Head of caudate nucleus (tissue), 42 donors: ENCODE measurements at regions not wholly inside any gene's neighbourhood (a gene's known extent, or its start where the extent isn't known, plus 50 kb on each side); places are given as distances from the start of the nearest gene placed in this dataset.

Experiments used
- DNase-seq, 42 donors: peaks; one replicate each; pipeline versions ENCODE4 v3.0.0 to v3.0.0-alpha.2; 2020 to 2021; ENCODE audit warnings: mixed read lengths in 7 of 42
- intact Hi-C: fragments of 100-400 bp; cut with DNase I; formaldehyde crosslinking; loops from one replicate; pipeline ENCODE4 v1.15.0; 2022

GRCh38 chr17:21512307-21513011, 136.3 kb downstream of the KCNJ12 start:
- intact Hi-C loops = loop anchor here (5.0 kb wide), 1 partner anchor 230 kb away; the partner anchor contains the start of gene MAP2K3

GRCh38 chr17:21513012-21513570, 136.9 kb downstream of the KCNJ12 start:
- DNase-seq = peak; percentile 60 to 92 (median 80)
- intact Hi-C loops = loop anchor here (5.0 kb wide), 1 partner anchor 231 kb away; the partner anchor contains the start of gene MAP2K3

More at GRCh38 chr17:21512307-21513011, 136.3 kb downstream of the KCNJ12 start:
- DNase-seq = no peak

- peak in 1 of 42 donors; percentile 29 for DNase-seq
- intact Hi-C loops = loop anchor here (5.0 kb wide), 1 partner anchor 232 kb away; the partner anchor contains the start of gene MAP2K3
Observed at GRCh38 chr17:21514567-21514966, 138.4 kb downstream of the KCNJ12 start.

DNA sequence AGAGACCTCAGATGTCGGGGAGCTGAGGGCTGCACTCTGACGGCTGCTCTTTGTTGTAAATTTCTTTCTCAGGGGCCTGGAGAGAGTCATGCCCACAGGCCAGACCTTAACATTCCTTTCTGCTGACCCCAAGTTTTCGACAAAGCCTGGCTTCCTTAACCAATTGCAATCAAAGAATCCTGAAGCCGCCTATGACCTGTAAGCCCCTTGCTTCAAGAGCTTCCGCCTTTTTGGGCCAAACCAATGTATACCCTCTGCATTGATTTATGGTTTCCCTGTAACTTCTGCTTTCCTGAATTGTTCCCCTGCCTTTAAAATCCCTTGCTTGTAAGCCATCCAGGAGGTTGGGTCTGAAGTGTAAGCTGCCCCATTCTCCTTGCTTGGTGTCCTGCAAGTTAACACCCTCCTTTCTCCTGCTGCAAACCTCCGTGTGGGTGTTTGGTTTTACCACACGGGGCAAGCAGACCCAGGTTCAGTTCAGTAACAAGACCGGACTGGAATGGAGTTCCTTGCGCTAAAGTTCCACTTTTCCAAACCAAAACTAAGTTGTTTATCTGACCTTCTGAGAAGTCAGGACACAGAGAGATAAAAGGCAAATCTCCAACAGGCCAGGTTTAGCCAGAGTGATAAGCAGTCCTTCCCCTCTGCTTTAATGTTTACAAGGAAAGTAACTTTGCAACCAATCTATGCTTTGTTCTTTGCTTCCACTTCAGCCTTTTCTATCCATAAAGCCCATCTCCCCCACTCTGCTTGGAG, 141.6 kb downstream of the KCNJ12 start:
- DNase-seq = peak in 1 of 42 donors; percentile 11
- intact Hi-C loops = no loop called here

- intact Hi-C loops = no loop called here
Observed at GRCh38 chr17:21522755-21523336, 146.7 kb downstream of the KCNJ12 start.

DNA sequence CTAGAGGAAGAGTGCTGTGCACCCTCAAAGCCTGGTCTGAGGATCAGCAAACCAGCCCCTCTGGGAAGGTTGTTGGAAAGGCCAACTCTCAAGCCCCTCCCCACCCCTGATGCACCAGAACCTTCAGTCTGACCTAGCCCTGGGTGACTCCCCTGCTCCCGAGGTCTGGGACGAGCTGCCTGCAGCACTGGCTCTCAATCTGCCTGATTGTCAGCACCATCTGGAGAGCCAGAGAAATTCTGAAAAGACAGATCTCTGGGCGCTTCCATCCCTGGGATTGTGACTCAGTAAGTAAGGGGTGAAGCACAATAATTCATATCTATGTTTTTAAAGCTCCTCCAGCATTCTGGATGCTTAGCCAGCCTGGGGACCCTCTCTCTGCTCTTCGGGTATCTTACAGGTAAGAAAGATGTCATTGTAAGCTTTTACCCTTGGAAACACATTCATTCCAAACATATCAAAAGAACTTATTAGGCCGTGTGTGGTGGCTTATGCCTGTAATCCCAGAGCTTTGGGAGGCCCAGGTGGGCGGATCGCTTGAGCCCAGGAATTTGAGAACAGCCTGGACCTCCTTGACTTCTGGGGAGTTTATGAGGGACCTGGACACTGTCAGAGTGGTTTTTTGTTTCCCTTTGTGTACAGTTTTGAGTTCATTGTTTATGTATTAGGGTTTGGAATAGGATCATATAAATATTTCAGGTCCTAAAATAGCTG, 147.5 kb downstream of the KCNJ12 start:
- intact Hi-C loops = no loop called here
- no peak for DNase-seq

More at GRCh38 chr17:21522755-21523336, 146.7 kb downstream of the KCNJ12 start:
- no peak for DNase-seq

GRCh38 chr17:21524211-21524591, 148.0 kb downstream of the KCNJ12 start:
- intact Hi-C loops = no loop called here

DNA sequence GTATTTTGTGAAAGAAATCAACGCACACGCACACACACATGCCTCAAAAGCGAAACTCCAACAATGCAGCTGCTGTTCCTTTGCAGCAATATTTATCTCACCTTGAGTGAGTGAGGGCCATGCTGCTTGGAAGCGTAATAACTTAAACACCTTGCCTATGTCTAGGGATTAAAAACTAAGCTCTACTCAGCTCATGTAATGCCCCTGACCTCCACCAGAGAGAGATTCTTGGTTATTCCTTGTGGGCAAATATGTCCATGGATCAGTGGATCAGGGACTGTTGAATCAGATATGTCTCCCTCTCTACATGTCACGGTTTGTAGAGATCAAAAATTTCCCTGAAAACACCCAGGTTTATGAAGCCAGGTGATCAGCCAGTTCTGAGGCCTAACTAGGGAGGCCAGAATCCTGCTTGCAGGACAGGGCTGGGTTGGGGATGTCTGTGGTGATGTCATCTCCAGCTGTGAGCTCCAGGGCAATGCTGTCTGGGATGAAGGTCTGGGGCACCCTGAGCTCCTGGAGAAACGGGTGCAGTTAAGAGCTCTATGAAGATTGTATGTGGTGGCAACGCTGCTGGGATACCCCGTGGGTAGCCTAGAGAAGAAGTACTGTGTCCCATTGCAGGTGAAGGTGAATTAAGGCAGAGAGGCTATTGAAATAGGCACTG, 149.4 kb downstream of the KCNJ12 start:
- intact Hi-C loops = no loop called here

More at GRCh38 chr17:21524211-21524591, 148.0 kb downstream of the KCNJ12 start:
- peak in 1 of 42 donors; percentile 20 for DNase-seq

GRCh38 chr17:21528031-21528695, 152.0 kb downstream of the KCNJ12 start:
- no peak for DNase-seq
- intact Hi-C loops = no loop called here

More for the DNA sequence above, 149.4 kb downstream of the KCNJ12 start:
- DNase-seq = no peak

DNA sequence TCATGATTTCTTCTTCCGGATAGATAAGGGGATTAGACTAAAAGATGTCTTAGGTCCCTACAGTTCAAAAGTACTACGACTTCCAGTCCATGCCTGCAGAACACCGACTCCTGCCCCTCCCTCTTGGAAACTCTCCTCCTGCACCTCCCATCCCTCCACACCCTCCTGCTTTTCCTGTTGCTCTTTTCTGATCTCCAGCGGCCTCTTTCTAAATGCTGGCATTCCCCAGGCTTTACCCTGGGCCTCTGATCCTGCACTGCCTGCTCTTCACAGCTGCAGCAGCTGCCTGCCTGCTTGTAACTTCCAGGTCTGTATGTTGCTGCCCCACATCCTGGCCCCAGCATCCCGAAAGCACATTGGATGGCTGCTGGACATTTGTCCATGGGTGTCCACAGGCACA, 154.2 kb downstream of the KCNJ12 start:
- DNase-seq = no peak
- intact Hi-C loops = no loop called here

DNA sequence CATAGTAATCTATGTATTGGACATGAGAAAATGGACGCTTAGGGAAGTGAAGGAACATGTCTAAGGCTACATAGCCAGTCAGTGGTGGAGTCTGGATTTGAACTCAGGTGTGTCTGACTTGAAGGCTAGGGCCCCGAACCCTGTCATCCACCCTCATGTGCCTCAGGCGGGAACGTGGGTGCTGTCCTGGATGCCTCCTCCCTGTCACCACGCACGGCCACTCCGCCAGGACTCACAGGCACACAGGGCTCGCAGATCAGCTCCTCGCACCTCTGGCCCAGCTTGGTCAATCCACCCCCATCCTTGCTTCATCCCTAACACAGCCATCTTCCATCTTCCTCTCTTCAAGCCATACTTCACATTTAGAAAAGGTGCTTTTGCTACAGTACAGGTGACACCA, 154.7 kb downstream of the KCNJ12 start:
- DNase-seq = no peak
- intact Hi-C loops = no loop called here

GRCh38 chr17:21532763-21533385, 156.7 kb downstream of the KCNJ12 start:
- intact Hi-C loops = no loop called here
- DNase-seq = peak in 1 of 42 donors; percentile 30

GRCh38 chr17:21535686-21536375, 156.5 kb upstream of the KCNJ18 start:
- DNase-seq = no peak
- intact Hi-C loops = no loop called here

- intact Hi-C loops = no loop called here
- DNase-seq = no peak
Observed at GRCh38 chr17:21537302-21537701, 155.0 kb upstream of the KCNJ18 start.

GRCh38 chr17:21538615-21539014, 153.7 kb upstream of the KCNJ18 start:
- DNase-seq = no peak
- intact Hi-C loops = no loop called here

DNA sequence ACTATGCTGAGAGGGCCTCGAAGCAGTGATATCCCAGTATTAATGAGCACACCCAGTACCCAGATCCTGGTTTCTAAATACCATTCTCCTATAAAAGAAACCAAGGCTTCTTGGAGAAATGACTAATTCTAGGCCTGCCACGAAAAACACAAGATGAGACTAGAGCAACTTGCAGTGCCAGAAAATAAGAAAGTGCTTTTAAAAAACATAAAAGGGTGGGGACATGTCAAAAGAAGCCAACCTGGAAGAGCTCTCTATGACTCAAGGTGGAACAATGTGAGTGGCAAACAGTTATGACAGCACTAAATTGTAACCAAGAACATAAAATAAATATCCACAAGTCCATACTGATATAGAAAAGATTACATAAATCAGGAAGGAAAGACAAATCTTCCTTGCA, 153.2 kb upstream of the KCNJ18 start:
- DNase-seq = no peak
- intact Hi-C loops = no loop called here

DNA sequence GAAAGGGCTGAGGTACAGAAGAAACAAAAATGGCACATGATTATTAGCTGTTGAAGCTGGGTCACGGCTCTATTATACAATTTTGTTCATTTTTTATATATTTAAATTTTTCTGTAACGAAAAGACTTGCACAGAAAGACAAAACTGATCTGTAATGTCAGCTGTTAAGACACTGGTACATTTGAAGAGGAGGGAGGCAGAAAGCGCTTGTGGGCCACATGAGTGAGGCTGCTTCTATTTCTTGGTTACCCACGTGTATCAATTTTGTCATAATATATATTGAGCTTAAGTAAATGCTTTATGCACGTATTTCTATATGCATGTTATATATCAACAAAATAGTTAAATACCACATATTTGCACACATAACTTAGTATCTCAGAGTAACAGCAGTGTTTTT, 151.8 kb upstream of the KCNJ18 start:
- peak in 4 of 42 donors; percentile 44 to 55 (median 48) for DNase-seq
- intact Hi-C loops = no loop called here
